ENCODE measurements at regions not wholly inside any gene's neighbourhood (a gene's known extent, or its start where the extent isn't known, plus 50 kb on each side); places are given as distances from the start of the nearest gene placed in this dataset.
A peak's percentile ranks its signal among the peaks of the same experiment; 100 is the strongest.

GRCh38 chr12:85575120-85576096 lies 260.8 kb downstream of the RASSF9 start (continued):
- peak; percentile 85 for TF ChIP-seq CTCF (CRISPR knock-in tag; IDR thresholded peaks at IDR 0.05)
- no peak for TF ChIP-seq ZNF598 (CRISPR knock-in tag; IDR thresholded peaks at IDR 0.05; ENCODE audit: borderline replicate concordance)
- TF ChIP-seq KDM5A (IDR thresholded peaks at IDR 0.05; ENCODE audit: borderline replicate concordance, low read length): no peak
- TF ChIP-seq TP53 (CRISPR knock-in tag; conservative IDR thresholded peaks at IDR 0.05): no peak
- TF ChIP-seq SMC3 (IDR thresholded peaks at IDR 0.05; ENCODE audit: low read length): peak; percentile 91

- 0% methylated on average over 3 of the region's 3 CpGs for WGBS (ENCODE audit: low lambda C conversion rate)
- FAIRE-seq (no peak), DNase-seq (ENCODE audit: low spot score) (no peak), ATAC-seq (no peak)
- no peaks in the 10 kb centered on the region for H3K4me1 ChIP-seq (ENCODE audit: insufficient read depth, low read length)
- H4K20me1 ChIP-seq (ENCODE audit: insufficient read depth, low read length): no peaks in the 10 kb centered on the region
- no peak overlapping the region for H3K4me2 ChIP-seq (ENCODE audit: low read depth, low read length)
- no peak for TF ChIP-seq ZNF337 (CRISPR knock-in tag; IDR thresholded peaks at IDR 0.05; ENCODE audit: borderline replicate concordance, low read depth)
- no peak for TF ChIP-seq SMARCE1 (IDR thresholded peaks at IDR 0.05; ENCODE audit: borderline replicate concordance)
- TF ChIP-seq HDAC1 (CRISPR knock-in tag; IDR thresholded peaks at IDR 0.05): no peak
- no peak for TF ChIP-seq ZSCAN21 (CRISPR knock-in tag; IDR thresholded peaks at IDR 0.05; ENCODE audit: borderline replicate concordance)
- no peak for TF ChIP-seq AKAP8 (CRISPR knock-in tag; IDR thresholded peaks at IDR 0.05)
- TF ChIP-seq, protein P1, sequence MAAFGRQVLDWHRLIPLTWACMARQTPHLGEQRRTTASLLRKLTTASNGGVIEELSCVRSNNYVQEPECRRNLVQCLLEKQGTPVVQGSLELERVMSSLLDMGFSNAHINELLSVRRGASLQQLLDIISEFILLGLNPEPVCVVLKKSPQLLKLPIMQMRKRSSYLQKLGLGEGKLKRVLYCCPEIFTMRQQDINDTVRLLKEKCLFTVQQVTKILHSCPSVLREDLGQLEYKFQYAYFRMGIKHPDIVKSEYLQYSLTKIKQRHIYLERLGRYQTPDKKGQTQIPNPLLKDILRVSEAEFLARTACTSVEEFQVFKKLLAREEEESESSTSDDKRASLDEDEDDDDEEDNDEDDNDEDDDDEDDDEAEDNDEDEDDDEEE (CRISPR knock-in tag; IDR thresholded peaks at IDR 0.05): no peak
- TF ChIP-seq FOXP4 (CRISPR knock-in tag; IDR thresholded peaks at IDR 0.05): no peak
- TF ChIP-seq TCF12 (IDR thresholded peaks at IDR 0.05): no peak
- TF ChIP-seq TCF12 (CRISPR knock-in tag; IDR thresholded peaks at IDR 0.05): no peak
- no peak for TF ChIP-seq PCBP1 (IDR thresholded peaks at IDR 0.05; ENCODE audit: borderline replicate concordance, low read depth, low read length)
- H3K9ac ChIP-seq (ENCODE audit: insufficient read depth, low read depth, low read length): no peak overlapping the region
- no peaks in the 10 kb centered on the region for H3K79me2 ChIP-seq (ENCODE audit: insufficient read depth, low read length)
- no peak overlapping the region for H3K4me3 ChIP-seq (replicated peaks in 1 of 3; ENCODE audit: insufficient read depth in 1 of 3, low read depth in 2 of 3, low read length in 3 of 3)
- H3K27me3 ChIP-seq (ENCODE audit: control insufficient read depth in 1 of 2, insufficient read depth in 2 of 2, low read length in 2 of 2): no peaks in the 10 kb centered on the region
- H2AFZ ChIP-seq (ENCODE audit: low read length): no peak overlapping the region
- no peak overlapping the region for H3K27ac ChIP-seq (ENCODE audit: extremely low read length, insufficient read depth, low read length)
- no TSS peak for BruUV-seq (replicated peaks)
- CTCF ChIA-PET (ENCODE audit: low intra/inter-chr PET ratio, low total read pairs): no interaction called here
- no peaks in the 10 kb centered on the region for H3K36me3 ChIP-seq (replicated peaks in 1 of 2; ENCODE audit: control insufficient read depth in 1 of 2, insufficient read depth in 2 of 2, low read length in 2 of 2)
- intact Hi-C loops (cut with micrococcal nuclease; ENCODE audit: unreplicated experiment) (no loop called here), in situ Hi-C loops (cut with HindIII; ENCODE audit: extremely low pct_ligation_motif_present, low pct_unique_long_range_greater_than_20kb) (no loop called here)
- POLR2A ChIA-PET: no interaction called here
- no peaks in the 10 kb centered on the region for H3K9me3 ChIP-seq (ENCODE audit: low read length)
These were observed 255.5 kb downstream of the RASSF9 start for GRCh38 chr12:85580562-85581168.

Measured in HepG2 (cell line).